ENCODE measurements at regions not wholly inside any gene's neighbourhood (a gene's known extent, or its start where the extent isn't known, plus 50 kb on each side); places are given as distances from the start of the nearest gene placed in this dataset.

GRCh38 chr15:88998980-88999713, 86.0 kb upstream of the MFGE8 start:
- TF ChIP-seq POLR2A (IDR thresholded peaks at IDR 0.05; ENCODE audit: borderline replicate concordance, extremely low read depth, insufficient read depth, insufficient read length) (no peak), CTCF (IDR thresholded peaks at IDR 0.05 in 2 of 3, conservative IDR thresholded peaks at IDR 0.05 in 1 of 3; ENCODE audit: borderline replicate concordance in 1 of 3, insufficient read depth in 1 of 3, low read depth in 2 of 3, low read length in 2 of 3) (no peak), POLR2AphosphoS5 (IDR thresholded peaks at IDR 0.05; ENCODE audit: low read depth, low read length) (no peak), EZH2 (IDR thresholded peaks at IDR 0.05) (no peak), CBX3 (IDR thresholded peaks at IDR 0.05; ENCODE audit: low read depth) (no peak), REST (IDR thresholded peaks at IDR 0.05; ENCODE audit: low read depth) (no peak)
